Caco-2 (cell line): ENCODE measurements at regions not wholly inside any gene's neighbourhood (a gene's known extent, or its start where the extent isn't known, plus 50 kb on each side); places are given as distances from the start of the nearest gene placed in this dataset.

Experiments
- BruUV-seq: library from RNA; stranded (reverse); fragments of 400-500 nt; replicated peaks from 2 replicates; lab custom pipeline; 2021; lab: Mats Ljungman, UMichigan
- CTCF ChIA-PET: fragments of 300-600 bp; sonication (Branson Sonifier 250); formaldehyde crosslinking; loops from one replicate; lab custom pipeline; 2022; ENCODE audit warnings: antibody characterized with exemption; lab: Charles Lee
- POLR2A ChIA-PET: fragments of 300-600 bp; sonication (Branson Sonifier 250); formaldehyde crosslinking; loops from one replicate; lab custom pipeline; 2022; ENCODE audit warnings: antibody characterized with exemption; lab: Charles Lee
- DNase-seq, 2 experiments: peaks; one replicate each; pipeline versions ENCODE4 v3.0.0 to v3.0.0-alpha.2; 2020 to 2022
- H3K27me3 ChIP-seq: replicated peaks from 2 replicates; pipeline ENCODE4 v1.6.0; 2011; ENCODE audit warnings: low read length; ENCODE audit not compliant: control insufficient read depth, insufficient read depth
- H3K36me3 ChIP-seq: 2 replicates; pipeline ENCODE4 v1.5.1; 2011; ENCODE audit warnings: low read length; ENCODE audit not compliant: control insufficient read depth, insufficient read depth
- H3K4me1 ChIP-seq: fragments of 250-450 bp; sonication (Bioruptor Pico); 2 replicates; pipeline ENCODE4 v1.5.1; 2020; ENCODE audit warnings: mild to moderate bottlenecking
- H3K4me3 ChIP-seq: 2 replicates; pipeline ENCODE4 v1.5.1; 2011; ENCODE audit warnings: low read depth, mild to moderate bottlenecking, control low read depth, low read length
- H3K9me3 ChIP-seq: fragments of 250-450 bp; sonication (Bioruptor Pico); 2 replicates; pipeline ENCODE4 v1.5.1; 2020; ENCODE audit warnings: mild to moderate bottlenecking, moderate library complexity
- H3K27ac Mint-ChIP-seq: one replicate; pipeline ENCODE4 v1.8.0; 2022; ENCODE audit warnings: mixed read lengths; ENCODE audit not compliant: unreplicated experiment
- H3K27me3 Mint-ChIP-seq: one replicate; pipeline ENCODE4 v1.8.0; 2022; ENCODE audit warnings: mixed read lengths; ENCODE audit not compliant: insufficient read depth, unreplicated experiment
- H3K36me3 Mint-ChIP-seq: one replicate; pipeline ENCODE4 v1.8.0; 2022; ENCODE audit warnings: mild to moderate bottlenecking, mixed read lengths; ENCODE audit not compliant: insufficient read depth, unreplicated experiment
- H3K4me1 Mint-ChIP-seq: one replicate; pipeline ENCODE4 v1.8.0; 2022; ENCODE audit warnings: low read depth, mixed read lengths; ENCODE audit not compliant: unreplicated experiment
- H3K4me3 Mint-ChIP-seq: one replicate; pipeline ENCODE4 v1.8.0; 2022; ENCODE audit warnings: mild to moderate bottlenecking, moderate library complexity, mixed read lengths; ENCODE audit not compliant: unreplicated experiment
- H3K9me3 Mint-ChIP-seq: one replicate; pipeline ENCODE4 v1.8.0; 2022; ENCODE audit warnings: mixed read lengths; ENCODE audit not compliant: unreplicated experiment
- CTCF ChIP-seq, 2 experiments: fragments of 200-600 bp in 1 of 2; IDR thresholded peaks; 1 replicate in 1 of 2; 2 replicates in 1 of 2; pipeline versions ENCODE4 v1.5.1 to v1.8.0; 2011 to 2022; ENCODE audit warnings: antibody characterized with exemption in 1 of 2, control low read depth in 1 of 2, inconsistent platforms in 1 of 2, low read depth in 1 of 2, low read length in 1 of 2, mild to moderate bottlenecking in 1 of 2, moderate library complexity in 1 of 2; ENCODE audit not compliant: insufficient read depth in 1 of 2, severe bottlenecking in 1 of 2, unreplicated experiment in 1 of 2
- intact Hi-C: fragments of 100-400 bp; cut with micrococcal nuclease; formaldehyde crosslinking; loops from one replicate; pipeline ENCODE4 v1.10.0; 2022; ENCODE audit not compliant: unreplicated experiment

- Mint-ChIP-seq H3K4me1 (no peaks in the 10 kb centered on the region), H3K36me3 (no peaks in the 10 kb centered on the region), H3K4me3 (no peak overlapping the region), H3K27ac (no peak overlapping the region), H3K27me3 (no peaks in the 10 kb centered on the region), H3K9me3 (no peaks in the 10 kb centered on the region)
- no peak for TF ChIP-seq CTCF (IDR thresholded peaks at IDR 0.05; ENCODE audit: insufficient read depth in 1 of 2, low read depth in 1 of 2, low read length in 1 of 2, severe bottlenecking in 1 of 2, unreplicated experiment in 1 of 2)
- BruUV-seq, result no TSS peak
- POLR2A ChIA-PET, result no interaction called here
- CTCF ChIA-PET, result no interaction called here
- H3K4me3 ChIP-seq, result no peak overlapping the region
- no peaks in the 10 kb centered on the region for H3K36me3 ChIP-seq
- no peaks in the 10 kb centered on the region for H3K9me3 ChIP-seq
- no peaks in the 10 kb centered on the region for H3K27me3 ChIP-seq
- no peaks in the 10 kb centered on the region for H3K4me1 ChIP-seq
- no peak for DNase-seq
- intact Hi-C loops, result no loop called here
Observed at GRCh38 chr15:46129145-46129544, 494.3 kb downstream of the SQOR start.

GRCh38 chr15:46131876-46132275 is 497.0 kb downstream of the SQOR start:
- Histone ChIP-seq H3K4me3 (no peak overlapping the region), H3K36me3 (no peaks in the 10 kb centered on the region), H3K27me3 (no peaks in the 10 kb centered on the region), H3K4me1 (no peaks in the 10 kb centered on the region), H3K9me3 (no peaks in the 10 kb centered on the region)
- Mint-ChIP-seq H3K9me3 (peaks cover 12% of the 10 kb centered on the region), H3K4me3 (no peak overlapping the region), H3K27me3 (peaks cover 4% of the 10 kb centered on the region), H3K4me1 (no peaks in the 10 kb centered on the region), H3K36me3 (no peaks in the 10 kb centered on the region), H3K27ac (no peak overlapping the region)
- no peak for TF ChIP-seq CTCF (IDR thresholded peaks at IDR 0.05; ENCODE audit: insufficient read depth in 1 of 2, low read depth in 1 of 2, low read length in 1 of 2, severe bottlenecking in 1 of 2, unreplicated experiment in 1 of 2)
- POLR2A ChIA-PET, result no interaction called here
- intact Hi-C loops, result no loop called here
- BruUV-seq, result no TSS peak
- CTCF ChIA-PET, result no interaction called here
- no peak for DNase-seq

GRCh38 chr15:46137443-46137842 is 502.6 kb downstream of the SQOR start:
- no peak overlapping the region for H3K4me3 ChIP-seq
- peaks cover 6% of the 10 kb centered on the region for H3K27me3 Mint-ChIP-seq
- H3K36me3 ChIP-seq, result no peaks in the 10 kb centered on the region
- H3K36me3 Mint-ChIP-seq, result no peaks in the 10 kb centered on the region
- intact Hi-C loops, result no loop called here
- H3K27me3 ChIP-seq, result no peaks in the 10 kb centered on the region
- no TSS peak for BruUV-seq
- CTCF ChIA-PET, result no interaction called here
- H3K4me1 ChIP-seq, result no peaks in the 10 kb centered on the region
- no peak overlapping the region for H3K27ac Mint-ChIP-seq
- peaks cover 12% of the 10 kb centered on the region for H3K9me3 Mint-ChIP-seq
- no peak overlapping the region for H3K4me3 Mint-ChIP-seq
- H3K4me1 Mint-ChIP-seq, result no peaks in the 10 kb centered on the region
- no peak for TF ChIP-seq CTCF (IDR thresholded peaks at IDR 0.05; ENCODE audit: insufficient read depth in 1 of 2, low read depth in 1 of 2, low read length in 1 of 2, severe bottlenecking in 1 of 2, unreplicated experiment in 1 of 2)
- H3K9me3 ChIP-seq, result no peaks in the 10 kb centered on the region
- POLR2A ChIA-PET, result no interaction called here
- DNase-seq, result no peak
